HepG2 (cell line): ENCODE measurements at regions not wholly inside any gene's neighbourhood (a gene's known extent, or its start where the extent isn't known, plus 50 kb on each side); places are given as distances from the start of the nearest gene placed in this dataset.

Source experiments
- ATAC-seq: fragments of 200-7000 bp; cut with Tn5 transposase; 3 replicates; pipeline ENCODE4 v1.9.1; 2020; ENCODE audit warnings: mild to moderate bottlenecking, moderate library complexity
- BruUV-seq: library from RNA; stranded (reverse); fragments of 400-500 nt; replicated peaks from 2 replicates; lab custom pipeline; 2021; lab: Mats Ljungman, UMichigan
- CTCF ChIA-PET: fragments of 300-600 bp; formaldehyde crosslinking; extraction: SDS; loops from one replicate; lab custom pipeline; 2021; ENCODE audit warnings: low total read pairs, inconsistent platforms, low intra/inter-chr PET ratio; lab: Yijun Ruan, JAX
- POLR2A ChIA-PET: fragments of 350-600 bp; sonication (Branson Sonifier 250); formaldehyde crosslinking; loops from one replicate; lab custom pipeline; 2020; ENCODE audit warnings: antibody characterized with exemption, inconsistent platforms; lab: Yijun Ruan, JAX
- DNase-seq: peaks from one replicate; pipeline ENCODE4 v3.0.0-alpha.2; 2015; ENCODE audit warnings: low spot score
- FAIRE-seq: peaks from 3 replicates; lab custom pipeline; 2011; peaks lifted over from hg19 to GRCh38; lab: Jason Lieb, UNC
- H2AFZ ChIP-seq: one replicate; pipeline ENCODE4 v1.6.1; 2011; ENCODE audit warnings: low read length, inconsistent platforms
- H3K27ac ChIP-seq: fragments of 300-600 bp; 3 replicates; pipeline ENCODE4 v1.8.0; 2011; ENCODE audit warnings: mixed run types, mild to moderate bottlenecking, mixed read lengths, low read length, inconsistent platforms; ENCODE audit not compliant: insufficient read depth; ENCODE audit errors: extremely low read length
- H3K27me3 ChIP-seq, 2 experiments: fragments of 200-600 bp in 1 of 2; 2 replicates in 1 of 2; 3 replicates in 1 of 2; pipeline versions ENCODE4 v1.6.0 to v1.8.0; 2011; ENCODE audit warnings: low read length in 2 of 2, mild to moderate bottlenecking in 2 of 2, moderate library complexity in 2 of 2, inconsistent platforms in 1 of 2; ENCODE audit not compliant: insufficient read depth in 2 of 2, control insufficient read depth in 1 of 2
- H3K36me3 ChIP-seq, 2 experiments: fragments of 200-600 bp in 1 of 2; replicated peaks in 1 of 2; 2 replicates in 1 of 2; 3 replicates in 1 of 2; pipeline versions ENCODE4 v1.5.1 to v1.8.0; 2011; ENCODE audit warnings: low read length in 2 of 2, inconsistent platforms in 1 of 2; ENCODE audit not compliant: insufficient read depth in 2 of 2, control insufficient read depth in 1 of 2
- H3K4me1 ChIP-seq: 2 replicates; pipeline ENCODE4 v1.5.1; 2012; ENCODE audit warnings: low read length, inconsistent platforms; ENCODE audit not compliant: insufficient read depth
- H3K4me2 ChIP-seq: 2 replicates; pipeline ENCODE4 v1.6.0; 2011; ENCODE audit warnings: low read depth, low read length, inconsistent platforms
- H3K4me3 ChIP-seq, 3 experiments: fragments of 200-600 bp in 1 of 3; sonication (generic), shearing (Covaris generic) in 1 of 3; replicated peaks in 1 of 3; 2 replicates each; pipeline ENCODE4 v1.5.1; 2011 to 2016; ENCODE audit warnings: low read length in 3 of 3, inconsistent platforms in 2 of 3, low read depth in 2 of 3, mild to moderate bottlenecking in 2 of 3, control low read depth in 1 of 3, mixed read lengths in 1 of 3; ENCODE audit not compliant: insufficient read depth in 1 of 3
- H3K79me2 ChIP-seq: one replicate; pipeline ENCODE4 v1.6.1; 2011; ENCODE audit warnings: low read length, inconsistent platforms; ENCODE audit not compliant: insufficient read depth
- H3K9ac ChIP-seq: 2 replicates; pipeline ENCODE4 v1.6.0; 2011; ENCODE audit warnings: mild to moderate bottlenecking, low read depth, low read length, inconsistent platforms; ENCODE audit not compliant: insufficient read depth
- H3K9me3 ChIP-seq: 2 replicates; pipeline ENCODE4 v1.5.1; 2012; ENCODE audit warnings: mild to moderate bottlenecking, low read length
- H4K20me1 ChIP-seq: 2 replicates; pipeline ENCODE4 v1.6.0; 2011; ENCODE audit warnings: inconsistent platforms, mild to moderate bottlenecking, low read length, moderate library complexity; ENCODE audit not compliant: insufficient read depth
- AFF4 ChIP-seq: sonication (generic); formaldehyde crosslinking; IDR thresholded peaks from 2 replicates; pipeline ENCODE4 v1.4.0; 2020; ENCODE audit warnings: missing genetic modification reagents
- BORCS8-MEF2B ChIP-seq: sonication (generic); formaldehyde crosslinking; IDR thresholded peaks from 2 replicates; pipeline ENCODE4 v1.8.0; 2022; ENCODE audit warnings: mild to moderate bottlenecking, missing genetic modification reagents
- CCDC6 ChIP-seq: sonication (generic); formaldehyde crosslinking; IDR thresholded peaks from 2 replicates; pipeline ENCODE4 v1.8.1; 2022; ENCODE audit warnings: mild to moderate bottlenecking, missing genetic modification reagents, moderate library complexity
- GTF3A ChIP-seq: sonication (generic); formaldehyde crosslinking; conservative IDR thresholded peaks from 2 replicates; pipeline ENCODE4 v1.4.0; 2020; ENCODE audit warnings: mild to moderate bottlenecking, missing genetic modification reagents
- HES4 ChIP-seq: sonication (generic); formaldehyde crosslinking; IDR thresholded peaks from 2 replicates; pipeline ENCODE4 v1.9.0; 2021; ENCODE audit warnings: mild to moderate bottlenecking, missing genetic modification reagents, borderline replicate concordance
- IKZF4 ChIP-seq: sonication (generic); formaldehyde crosslinking; IDR thresholded peaks from 2 replicates; pipeline ENCODE4 v1.5.1; 2020; ENCODE audit warnings: borderline replicate concordance, mild to moderate bottlenecking, low read depth, missing genetic modification reagents; ENCODE audit errors: not compliant biosample characterization
- NR2F1 ChIP-seq, 2 experiments: fragments of 450-650 bp in 1 of 2; formaldehyde crosslinking in 1 of 2; IDR thresholded peaks; 2 replicates each; pipeline versions ENCODE4 v1.5.0 to v1.6.1; 2016 to 2020; ENCODE audit warnings: mild to moderate bottlenecking in 1 of 2, missing compliant biosample characterization in 1 of 2, missing genetic modification reagents in 1 of 2, moderate library complexity in 1 of 2
- NRL ChIP-seq: sonication (generic); formaldehyde crosslinking; IDR thresholded peaks from 2 replicates; pipeline ENCODE4 v1.5.0; 2020; ENCODE audit warnings: missing genetic modification reagents, mild to moderate bottlenecking, moderate library complexity, borderline replicate concordance
- PHF20 ChIP-seq: sonication (generic); formaldehyde crosslinking; IDR thresholded peaks from 2 replicates; pipeline ENCODE4 v1.5.0; 2020; ENCODE audit warnings: mild to moderate bottlenecking, missing genetic modification reagents
- SETDB1 ChIP-seq: sonication (generic); formaldehyde crosslinking; IDR thresholded peaks from 2 replicates; pipeline ENCODE4 v1.5.1; 2020; ENCODE audit warnings: missing genetic modification reagents, mild to moderate bottlenecking, borderline replicate concordance
- SMARCE1 ChIP-seq: fragments of 450-650 bp; IDR thresholded peaks from 2 replicates; pipeline ENCODE4 v1.6.1; 2017; ENCODE audit warnings: borderline replicate concordance
- ZFP41 ChIP-seq: sonication (generic); formaldehyde crosslinking; IDR thresholded peaks from 2 replicates; pipeline ENCODE4 v1.4.0; 2020; ENCODE audit warnings: mild to moderate bottlenecking, missing genetic modification reagents, borderline replicate concordance
- ZNF350 ChIP-seq: sonication (generic); formaldehyde crosslinking; IDR thresholded peaks from 2 replicates; pipeline ENCODE4 v1.4.0; 2020; ENCODE audit warnings: mild to moderate bottlenecking, low read depth, missing genetic modification reagents, borderline replicate concordance
- ZNF503 ChIP-seq: sonication (generic); formaldehyde crosslinking; IDR thresholded peaks from 2 replicates; pipeline ENCODE4 v1.4.0; 2020; ENCODE audit warnings: missing genetic modification reagents
- ZNF782 ChIP-seq: sonication (generic); formaldehyde crosslinking; IDR thresholded peaks from 2 replicates; pipeline ENCODE4 v1.4.0; 2020; ENCODE audit warnings: missing genetic modification reagents, mild to moderate bottlenecking, borderline replicate concordance
- WGBS: methylation state at CpG from one replicate; pipeline ENCODE4 v1.1.6; 2017; ENCODE audit warnings: low lambda C conversion rate; 5-methylcytosine and 5-hydroxymethylcytosine counted together
- in situ Hi-C: cut with HindIII; loops from 2 replicates; pipeline ENCODE4 v1.10.0; 2017; ENCODE audit warnings: low pct_unique_long_range_greater_than_20kb; ENCODE audit not compliant: extremely low pct_ligation_motif_present
- intact Hi-C: fragments of 100-400 bp; cut with micrococcal nuclease; formaldehyde crosslinking; loops from one replicate; pipeline ENCODE4 v1.10.0; 2022; ENCODE audit not compliant: unreplicated experiment

GRCh38 chr6:11848346-11848651, 69.7 kb upstream of the ADTRP start:
- Histone ChIP-seq H3K27ac (no peak overlapping the region), H4K20me1 (no peaks in the 10 kb centered on the region), H3K79me2 (no peaks in the 10 kb centered on the region), H3K4me3 (no peak overlapping the region), H3K9me3 (no peaks in the 10 kb centered on the region), H3K36me3 (no peaks in the 10 kb centered on the region), H3K4me1 (no peaks in the 10 kb centered on the region), H2AFZ (no peak overlapping the region), H3K4me2 (no peak overlapping the region), H3K9ac (no peak overlapping the region), H3K27me3 (no peaks in the 10 kb centered on the region)
- no peak for FAIRE-seq
- intact Hi-C loops (no loop called here), in situ Hi-C loops (no loop called here)
- WGBS = 2% methylated on average over 1 of the region's 1 CpG
- ATAC-seq = no peak
- ChIA-PET POLR2A (no interaction called here), CTCF (no interaction called here)
- DNase-seq = no peak
- no peak for TF ChIP-seq SMARCE1
- no peak for TF ChIP-seq NR2F1 (CRISPR knock-in tag; IDR thresholded peaks at IDR 0.05)
- no peak for TF ChIP-seq PHF20 (CRISPR knock-in tag)
- no peak for TF ChIP-seq CCDC6 (CRISPR knock-in tag)
- no peak for TF ChIP-seq IKZF4 (CRISPR knock-in tag)
- no peak for TF ChIP-seq ZFP41 (CRISPR knock-in tag)
- TF ChIP-seq ZNF503 = no peak
- no peak for TF ChIP-seq BORCS8-MEF2B (CRISPR knock-in tag)
- TF ChIP-seq ZNF782 (CRISPR knock-in tag) = no peak
- TF ChIP-seq NRL (CRISPR knock-in tag) = no peak
- no peak for TF ChIP-seq GTF3A (CRISPR knock-in tag)
- TF ChIP-seq ZNF350 (CRISPR knock-in tag) = no peak
- no peak for TF ChIP-seq HES4 (CRISPR knock-in tag)
- no peak for TF ChIP-seq SETDB1
- no peak for TF ChIP-seq AFF4 (CRISPR knock-in tag)
- no TSS peak for BruUV-seq
